ENCODE measurements at regions not wholly inside any gene's neighbourhood (a gene's known extent, or its start where the extent isn't known, plus 50 kb on each side); places are given as distances from the start of the nearest gene placed in this dataset.
"Not testable (repeated sequence)": the region's sequence is repeated elsewhere in the genome, so short reads cannot be mapped to it uniquely, and the experiment has no call there.

GRCh38 chr18:24616653-24617052 is 156.2 kb downstream of the HRH4 start:
- DNase-seq (ENCODE audit: low read depth in 1 of 2, low spot score in 1 of 2) (no peak), FAIRE-seq (no peak), ATAC-seq (no peak)
- Histone ChIP-seq H3K4me1 (no peaks in the 10 kb centered on the region), H3K9me3 (no peaks in the 10 kb centered on the region), H3K4me3 (no peak overlapping the region), H3K4me2 (no peak overlapping the region), H3K27ac (no peak overlapping the region)
- ChIA-PET POLR2A (no interaction called here), CTCF (no interaction called here)
- TF ChIP-seq RFX5 (IDR thresholded peaks at IDR 0.05): no peak
- TF ChIP-seq HOXB5 (CRISPR knock-in tag; IDR thresholded peaks at IDR 0.05): no peak
- TF ChIP-seq ZNF302 (CRISPR knock-in tag; IDR thresholded peaks at IDR 0.05): no peak
- TF ChIP-seq POLR2A (IDR thresholded peaks at IDR 0.05; ENCODE audit: low read length): no peak
- TF ChIP-seq KDM5A (IDR thresholded peaks at IDR 0.05): no peak
- no peak for TF ChIP-seq BHLHE40 (IDR thresholded peaks at IDR 0.05; ENCODE audit: low read depth, low read length)
- no peak for TF ChIP-seq RAD21 (conservative IDR thresholded peaks at IDR 0.05 in 1 of 2, IDR thresholded peaks at IDR 0.05 in 1 of 2)
- TF ChIP-seq FOXS1 (CRISPR knock-in tag; IDR thresholded peaks at IDR 0.05): no peak
- no peak for TF ChIP-seq ZC3H11A (IDR thresholded peaks at IDR 0.05)
- 0% methylated on average over 3 of the region's 3 CpGs for WGBS (ENCODE audit: missing lambda C conversion rate)

GRCh38 chr18:24624421-24624820 is 164.0 kb downstream of the HRH4 start:
- H3K27ac ChIP-seq; FAIRE-seq; CTCF ChIA-PET; H3K4me3 ChIP-seq; H3K9me3 ChIP-seq; H3K4me2 ChIP-seq; H3K4me1 ChIP-seq; ATAC-seq; POLR2A ChIA-PET; DNase-seq (ENCODE audit: low read depth in 1 of 2, low spot score in 1 of 2): not testable (repeated sequence)
- no CpG with 5 or more reads among the region's 17 CpGs for WGBS (ENCODE audit: missing lambda C conversion rate)

GRCh38 chr18:24627644-24628315 is 167.3 kb downstream of the HRH4 start:
- DNase-seq (ENCODE audit: low read depth in 1 of 2, low spot score in 1 of 2) (no peak), FAIRE-seq (no peak), ATAC-seq (no peak)
- WGBS (ENCODE audit: missing lambda C conversion rate): under 1% methylated on average over 4 of the region's 4 CpGs
- ChIA-PET POLR2A (no interaction called here), CTCF (no interaction called here)
- H3K27ac ChIP-seq: no peak overlapping the region
- no peak overlapping the region for H3K4me3 ChIP-seq
- no peak for TF ChIP-seq EHF (CRISPR knock-in tag; IDR thresholded peaks at IDR 0.05)
- TF ChIP-seq HOXA7 (CRISPR knock-in tag; IDR thresholded peaks at IDR 0.05): no peak
- TF ChIP-seq HEYL (CRISPR knock-in tag; IDR thresholded peaks at IDR 0.05): no peak
- TF ChIP-seq POLR2A (IDR thresholded peaks at IDR 0.05; ENCODE audit: low read length): no peak
- TF ChIP-seq NR3C1 (IDR thresholded peaks at IDR 0.05): no peak
- no peak for TF ChIP-seq ESRRA (IDR thresholded peaks at IDR 0.05; ENCODE audit: borderline replicate concordance, low read length)
- no peak for TF ChIP-seq GATA3 (IDR thresholded peaks at IDR 0.05; ENCODE audit: borderline replicate concordance)
- no peak for TF ChIP-seq BCL3 (IDR thresholded peaks at IDR 0.05)
- no peak for TF ChIP-seq RFX5 (IDR thresholded peaks at IDR 0.05)
- TF ChIP-seq TP53 (CRISPR knock-in tag; IDR thresholded peaks at IDR 0.05): no peak
- TF ChIP-seq ZFP36 (IDR thresholded peaks at IDR 0.05; ENCODE audit: borderline replicate concordance, partially characterized antibody): no peak
- no peak for TF ChIP-seq E2F6 (IDR thresholded peaks at IDR 0.05; ENCODE audit: borderline replicate concordance, low read depth)
- no peak for TF ChIP-seq KDM1A (IDR thresholded peaks at IDR 0.05; ENCODE audit: low read depth)
- TF ChIP-seq JUNB (IDR thresholded peaks at IDR 0.05): no peak
- H3K9me3 ChIP-seq: no peaks in the 10 kb centered on the region
- H3K4me1 ChIP-seq: no peaks in the 10 kb centered on the region
- no peak overlapping the region for H3K4me2 ChIP-seq

- WGBS (ENCODE audit: missing lambda C conversion rate): 0% methylated on average over 1 of the region's 1 CpG
- no peak for ATAC-seq
Observed at GRCh38 chr18:24628326-24628725, 167.9 kb downstream of the HRH4 start.

More at GRCh38 chr18:24628326-24628725, 167.9 kb downstream of the HRH4 start:
- TF ChIP-seq ELK1 (IDR thresholded peaks at IDR 0.05; ENCODE audit: low read depth, low read length) (no peak), JUN (IDR thresholded peaks at IDR 0.05) (no peak), EHF (CRISPR knock-in tag; IDR thresholded peaks at IDR 0.05) (no peak), BCL3 (IDR thresholded peaks at IDR 0.05) (no peak), TFCP2L1 (CRISPR knock-in tag; IDR thresholded peaks at IDR 0.05) (no peak), E2F6 (IDR thresholded peaks at IDR 0.05; ENCODE audit: borderline replicate concordance, low read depth) (no peak), PBX3 (IDR thresholded peaks at IDR 0.05) (no peak)
- H3K4me3 ChIP-seq: no peak overlapping the region
- H3K4me1 ChIP-seq: no peaks in the 10 kb centered on the region
- no peaks in the 10 kb centered on the region for H3K9me3 ChIP-seq
- no peak for FAIRE-seq
- ChIA-PET POLR2A (no interaction called here), CTCF (no interaction called here)
- no peak overlapping the region for H3K27ac ChIP-seq
- no peak overlapping the region for H3K4me2 ChIP-seq
- DNase-seq (ENCODE audit: low read depth in 1 of 2, low spot score in 1 of 2): no peak

Measured in A549 (cell line).